T-helper 1 cell treated with Interleukin-12 subunit alpha and Interleukin-12 subunit beta and Interleukin-4 antibody, amounts not matched to agents 30 μg/mL and 1 μg/mL, for 36 hours (primary cell): ENCODE measurements at regions not wholly inside any gene's neighbourhood (a gene's known extent, or its start where the extent isn't known, plus 50 kb on each side); places are given as distances from the start of the nearest gene placed in this dataset.

ENCODE experiments used
- H3K27ac Mint-ChIP-seq: one replicate; pipeline ENCODE4 v1.8.0; 2021; ENCODE audit warnings: mild to moderate bottlenecking, mixed read lengths
- H3K27me3 Mint-ChIP-seq: one replicate; pipeline ENCODE4 v1.8.0; 2021; ENCODE audit warnings: low read depth, mixed read lengths
- H3K36me3 Mint-ChIP-seq: one replicate; pipeline ENCODE4 v1.8.0; 2021; ENCODE audit warnings: low read depth, mixed read lengths
- H3K4me1 Mint-ChIP-seq: one replicate; pipeline ENCODE4 v1.8.0; 2021; ENCODE audit warnings: low read depth, mixed read lengths
- H3K4me3 Mint-ChIP-seq: one replicate; pipeline ENCODE4 v1.8.0; 2021; ENCODE audit warnings: mild to moderate bottlenecking, moderate library complexity, mixed read lengths
- H3K9me3 Mint-ChIP-seq: one replicate; pipeline ENCODE4 v1.8.0; 2021; ENCODE audit warnings: mixed read lengths

- no peaks in the 10 kb centered on the region for H3K36me3 Mint-ChIP-seq
Observed at GRCh38 chr4:23614284-23614892, 275.5 kb downstream of the PPARGC1A start.

GRCh38 chr4:23613782-23614181 is 276.1 kb downstream of the PPARGC1A start:
- Mint-ChIP-seq H3K27ac (no peak overlapping the region), H3K4me3 (no peak overlapping the region), H3K4me1 (no peaks in the 10 kb centered on the region), H3K27me3 (no peaks in the 10 kb centered on the region), H3K36me3 (no peaks in the 10 kb centered on the region), H3K9me3 (no peaks in the 10 kb centered on the region)

More at GRCh38 chr4:23614284-23614892, 275.5 kb downstream of the PPARGC1A start:
- Mint-ChIP-seq H3K27ac (no peak overlapping the region), H3K4me3 (no peak overlapping the region), H3K4me1 (no peaks in the 10 kb centered on the region), H3K9me3 (no peaks in the 10 kb centered on the region), H3K27me3 (no peaks in the 10 kb centered on the region)

GRCh38 chr4:23602720-23603119 is 287.1 kb downstream of the PPARGC1A start:
- Mint-ChIP-seq H3K9me3 (no peaks in the 10 kb centered on the region), H3K27ac (no peak overlapping the region), H3K27me3 (no peaks in the 10 kb centered on the region), H3K4me1 (no peaks in the 10 kb centered on the region), H3K4me3 (no peak overlapping the region), H3K36me3 (no peaks in the 10 kb centered on the region)

GRCh38 chr4:23594125-23594524 is 295.7 kb downstream of the PPARGC1A start:
- Mint-ChIP-seq H3K4me3 (no peak overlapping the region), H3K9me3 (no peaks in the 10 kb centered on the region)

GRCh38 chr4:23590431-23590830 is 299.4 kb downstream of the PPARGC1A start:
- Mint-ChIP-seq H3K36me3 (no peaks in the 10 kb centered on the region), H3K4me3 (no peak overlapping the region), H3K27me3 (no peaks in the 10 kb centered on the region), H3K27ac (no peak overlapping the region), H3K4me1 (no peaks in the 10 kb centered on the region), H3K9me3 (no peaks in the 10 kb centered on the region)

More at GRCh38 chr4:23594125-23594524, 295.7 kb downstream of the PPARGC1A start:
- Mint-ChIP-seq H3K27ac (no peak overlapping the region), H3K36me3 (no peaks in the 10 kb centered on the region), H3K27me3 (no peaks in the 10 kb centered on the region), H3K4me1 (no peaks in the 10 kb centered on the region)

GRCh38 chr4:23584024-23584423 is 305.8 kb downstream of the PPARGC1A start:
- Mint-ChIP-seq H3K4me1 (no peaks in the 10 kb centered on the region), H3K27ac (no peak overlapping the region), H3K4me3 (no peak overlapping the region), H3K27me3 (no peaks in the 10 kb centered on the region), H3K36me3 (no peaks in the 10 kb centered on the region), H3K9me3 (no peaks in the 10 kb centered on the region)

- H3K27ac Mint-ChIP-seq, result no peak overlapping the region
- H3K9me3 Mint-ChIP-seq, result no peaks in the 10 kb centered on the region
- no peaks in the 10 kb centered on the region for H3K36me3 Mint-ChIP-seq
- no peaks in the 10 kb centered on the region for H3K27me3 Mint-ChIP-seq
- no peaks in the 10 kb centered on the region for H3K4me1 Mint-ChIP-seq
- H3K4me3 Mint-ChIP-seq, result no peak overlapping the region
Observed at GRCh38 chr4:23582671-23583070, 307.2 kb downstream of the PPARGC1A start.

- H3K9me3 Mint-ChIP-seq, result no peaks in the 10 kb centered on the region
- H3K27me3 Mint-ChIP-seq, result no peaks in the 10 kb centered on the region
- no peaks in the 10 kb centered on the region for H3K36me3 Mint-ChIP-seq
- no peak overlapping the region for H3K27ac Mint-ChIP-seq
- H3K4me3 Mint-ChIP-seq, result no peak overlapping the region
- H3K4me1 Mint-ChIP-seq, result no peaks in the 10 kb centered on the region
Observed at GRCh38 chr4:23579166-23579565, 310.7 kb downstream of the PPARGC1A start.

- Mint-ChIP-seq H3K36me3 (no peaks in the 10 kb centered on the region), H3K4me3 (no peak overlapping the region), H3K9me3 (no peaks in the 10 kb centered on the region), H3K27me3 (no peaks in the 10 kb centered on the region), H3K27ac (no peak overlapping the region), H3K4me1 (no peaks in the 10 kb centered on the region)
Observed at GRCh38 chr4:23577398-23577797, 312.4 kb downstream of the PPARGC1A start.

- Mint-ChIP-seq H3K9me3 (no peaks in the 10 kb centered on the region), H3K36me3 (no peaks in the 10 kb centered on the region), H3K4me3 (no peak overlapping the region), H3K4me1 (no peaks in the 10 kb centered on the region), H3K27me3 (no peaks in the 10 kb centered on the region), H3K27ac (no peak overlapping the region)
Observed at GRCh38 chr4:23572382-23572781, 317.5 kb downstream of the PPARGC1A start.

GRCh38 chr4:23567338-23567737 is 322.5 kb downstream of the PPARGC1A start:
- no peak overlapping the region for H3K27ac Mint-ChIP-seq

GRCh38 chr4:23560748-23561147 is 329.1 kb downstream of the PPARGC1A start:
- Mint-ChIP-seq H3K27ac (no peak overlapping the region), H3K9me3 (no peaks in the 10 kb centered on the region), H3K27me3 (no peaks in the 10 kb centered on the region), H3K4me1 (no peaks in the 10 kb centered on the region), H3K36me3 (no peaks in the 10 kb centered on the region), H3K4me3 (no peak overlapping the region)

More at GRCh38 chr4:23567338-23567737, 322.5 kb downstream of the PPARGC1A start:
- Mint-ChIP-seq H3K4me3 (no peak overlapping the region), H3K36me3 (no peaks in the 10 kb centered on the region), H3K27me3 (no peaks in the 10 kb centered on the region), H3K9me3 (no peaks in the 10 kb centered on the region), H3K4me1 (no peaks in the 10 kb centered on the region)

- Mint-ChIP-seq H3K9me3 (peaks cover 3% of the 10 kb centered on the region), H3K4me3 (no peak overlapping the region)
Observed at GRCh38 chr4:23558101-23558500, 331.7 kb downstream of the PPARGC1A start.

GRCh38 chr4:23547601-23548000 is 342.2 kb downstream of the PPARGC1A start:
- peaks cover 5% of the 10 kb centered on the region for H3K9me3 Mint-ChIP-seq
- H3K27ac Mint-ChIP-seq, result no peak overlapping the region
- no peaks in the 10 kb centered on the region for H3K27me3 Mint-ChIP-seq
- no peak overlapping the region for H3K4me3 Mint-ChIP-seq
- H3K36me3 Mint-ChIP-seq, result no peaks in the 10 kb centered on the region
- no peaks in the 10 kb centered on the region for H3K4me1 Mint-ChIP-seq

More at GRCh38 chr4:23558101-23558500, 331.7 kb downstream of the PPARGC1A start:
- H3K4me1 Mint-ChIP-seq, result no peaks in the 10 kb centered on the region
- no peaks in the 10 kb centered on the region for H3K36me3 Mint-ChIP-seq
- H3K27me3 Mint-ChIP-seq, result no peaks in the 10 kb centered on the region
- no peak overlapping the region for H3K27ac Mint-ChIP-seq

- no peak overlapping the region for H3K4me3 Mint-ChIP-seq
- H3K36me3 Mint-ChIP-seq, result no peaks in the 10 kb centered on the region
- H3K9me3 Mint-ChIP-seq, result peaks cover 5% of the 10 kb centered on the region
- no peak overlapping the region for H3K27ac Mint-ChIP-seq
- H3K27me3 Mint-ChIP-seq, result no peaks in the 10 kb centered on the region
- H3K4me1 Mint-ChIP-seq, result no peaks in the 10 kb centered on the region
Observed at GRCh38 chr4:23547096-23547495, 342.8 kb downstream of the PPARGC1A start.
